Thyroid gland (tissue), 4 donors: ENCODE measurements at regions not wholly inside any gene's neighbourhood (a gene's known extent, or its start where the extent isn't known, plus 50 kb on each side); places are given as distances from the start of the nearest gene placed in this dataset.

Source experiments
- DNase-seq, 2 donors: peaks; one replicate each; pipeline ENCODE4 v3.0.0-alpha.2; 2019
- H3K27ac ChIP-seq, 3 donors: fragments of 200-600 bp; sonication (generic); 1 replicate in 2 of 3; 2 replicates in 1 of 3; pipeline ENCODE4 v1.5.1; 2016 to 2019; ENCODE audit warnings: mild to moderate bottlenecking in 1 of 3, moderate library complexity in 1 of 3
- H3K27me3 ChIP-seq: fragments of 200-600 bp; sonication (generic); one replicate; pipeline ENCODE4 v1.5.1; 2019
- H3K36me3 ChIP-seq, 2 donors: fragments of 200-600 bp; sonication (generic); one replicate each; pipeline ENCODE4 v1.5.1; 2016 to 2019
- H3K4me1 ChIP-seq, 2 donors: fragments of 200-600 bp; sonication (generic); one replicate each; pipeline ENCODE4 v1.5.1; 2017 to 2019
- H3K4me3 ChIP-seq, 3 donors: fragments of 200-600 bp; sonication (generic); replicated peaks in 1 of 3; 1 replicate in 2 of 3; 2 replicates in 1 of 3; pipeline ENCODE4 v1.5.1; 2016; ENCODE audit warnings: mild to moderate bottlenecking in 1 of 3
- H3K9me3 ChIP-seq: fragments of 200-600 bp; sonication (generic); one replicate; pipeline ENCODE4 v1.5.1; 2017
- POLR2A ChIP-seq, 2 donors: fragments of 450-650 bp; IDR thresholded peaks; one replicate each; pipeline ENCODE4 v1.6.1; 2017; ENCODE audit warnings: antibody characterized with exemption in 2 of 2, mild to moderate bottlenecking in 2 of 2, moderate library complexity in 1 of 2
- WGBS, 2 donors: methylation state at CpG; one replicate each; pipeline ENCODE4 v1.1.5; 2017; 5-methylcytosine and 5-hydroxymethylcytosine counted together
- intact Hi-C: fragments of 100-400 bp; cut with DNase I; formaldehyde crosslinking; loops from one replicate; pipeline ENCODE4 v1.15.1; 2023
- TF ChIP-seq, protein P1 (sequence below), 6 experiments: fragments of 200-600 bp in 3 of 6; fragments of 450-650 bp in 3 of 6; sonication (generic) in 3 of 6; IDR thresholded peaks; one replicate each; pipeline ENCODE4 v1.5.1; 2016 to 2019; ENCODE audit warnings: antibody characterized with exemption in 6 of 6, mild to moderate bottlenecking in 2 of 6, inconsistent platforms in 1 of 6, moderate library complexity in 1 of 6

DNA sequence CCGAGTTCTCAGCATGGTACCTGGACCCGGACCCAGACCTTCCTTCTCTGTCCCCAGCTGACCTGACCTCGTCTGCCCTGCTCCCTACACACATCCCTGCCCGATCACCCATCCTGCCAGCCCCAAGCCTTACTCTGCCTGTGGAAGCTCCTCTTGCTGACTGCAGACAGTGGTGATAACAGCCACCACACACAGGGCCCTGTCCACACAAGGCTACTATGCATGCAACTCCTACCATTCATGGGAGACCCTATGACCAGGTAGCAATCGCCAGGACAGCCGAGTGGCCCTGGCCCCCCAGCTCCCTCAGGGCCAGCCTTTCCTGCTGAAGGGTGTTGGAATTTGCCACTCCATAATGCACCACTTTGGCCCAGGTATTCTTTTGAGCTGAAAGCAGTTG, 233.6 kb downstream of the BRD1 start:
- no peaks in the 10 kb centered on the region for H3K27me3 ChIP-seq
- intact Hi-C loops = no loop called here
- H3K4me3 ChIP-seq = no peak overlapping the region
- H3K27ac ChIP-seq = no peak overlapping the region
- WGBS, 2 donors = 70 to 80% methylated on average over 6 of the region's 6 CpGs
- H3K4me1 ChIP-seq = no peaks in the 10 kb centered on the region
- DNase-seq = no peak
- TF ChIP-seq, protein P1, sequence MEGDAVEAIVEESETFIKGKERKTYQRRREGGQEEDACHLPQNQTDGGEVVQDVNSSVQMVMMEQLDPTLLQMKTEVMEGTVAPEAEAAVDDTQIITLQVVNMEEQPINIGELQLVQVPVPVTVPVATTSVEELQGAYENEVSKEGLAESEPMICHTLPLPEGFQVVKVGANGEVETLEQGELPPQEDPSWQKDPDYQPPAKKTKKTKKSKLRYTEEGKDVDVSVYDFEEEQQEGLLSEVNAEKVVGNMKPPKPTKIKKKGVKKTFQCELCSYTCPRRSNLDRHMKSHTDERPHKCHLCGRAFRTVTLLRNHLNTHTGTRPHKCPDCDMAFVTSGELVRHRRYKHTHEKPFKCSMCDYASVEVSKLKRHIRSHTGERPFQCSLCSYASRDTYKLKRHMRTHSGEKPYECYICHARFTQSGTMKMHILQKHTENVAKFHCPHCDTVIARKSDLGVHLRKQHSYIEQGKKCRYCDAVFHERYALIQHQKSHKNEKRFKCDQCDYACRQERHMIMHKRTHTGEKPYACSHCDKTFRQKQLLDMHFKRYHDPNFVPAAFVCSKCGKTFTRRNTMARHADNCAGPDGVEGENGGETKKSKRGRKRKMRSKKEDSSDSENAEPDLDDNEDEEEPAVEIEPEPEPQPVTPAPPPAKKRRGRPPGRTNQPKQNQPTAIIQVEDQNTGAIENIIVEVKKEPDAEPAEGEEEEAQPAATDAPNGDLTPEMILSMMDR (IDR thresholded peaks at IDR 0.05) = no peak
- TF ChIP-seq POLR2A (IDR thresholded peaks at IDR 0.05) = no peak
- no peaks in the 10 kb centered on the region for H3K36me3 ChIP-seq
- no peaks in the 10 kb centered on the region for H3K9me3 ChIP-seq

GRCh38 chr22:49593509-49593908, 234.2 kb downstream of the BRD1 start:
- H3K4me3 ChIP-seq = no peak overlapping the region
- no peaks in the 10 kb centered on the region for H3K9me3 ChIP-seq
- 86 to 92% methylated on average over 7 of the region's 7 CpGs for WGBS, 2 donors
- TF ChIP-seq, protein P1 (IDR thresholded peaks at IDR 0.05) = no peak
- no peak for TF ChIP-seq POLR2A (IDR thresholded peaks at IDR 0.05)
- H3K4me1 ChIP-seq = no peaks in the 10 kb centered on the region
- intact Hi-C loops = no loop called here
- H3K36me3 ChIP-seq = no peaks in the 10 kb centered on the region
- no peaks in the 10 kb centered on the region for H3K27me3 ChIP-seq
- no peak overlapping the region for H3K27ac ChIP-seq
- DNase-seq = no peak

GRCh38 chr22:49592780-49593501, 234.7 kb downstream of the BRD1 start:
- DNase-seq = no peak
- H3K36me3 ChIP-seq = no peaks in the 10 kb centered on the region
- H3K9me3 ChIP-seq = no peaks in the 10 kb centered on the region
- no peaks in the 10 kb centered on the region for H3K27me3 ChIP-seq
- TF ChIP-seq, protein P1 (IDR thresholded peaks at IDR 0.05) = no peak
- TF ChIP-seq POLR2A (IDR thresholded peaks at IDR 0.05) = no peak
- H3K4me3 ChIP-seq = no peak overlapping the region
- 71 to 78% methylated on average over 12 of the region's 12 CpGs for WGBS, 2 donors
- intact Hi-C loops = no loop called here
- no peaks in the 10 kb centered on the region for H3K4me1 ChIP-seq
- no peak overlapping the region for H3K27ac ChIP-seq

- Histone ChIP-seq H3K27ac (no peak overlapping the region), H3K9me3 (no peaks in the 10 kb centered on the region), H3K4me1 (no peaks in the 10 kb centered on the region), H3K27me3 (no peaks in the 10 kb centered on the region), H3K36me3 (no peaks in the 10 kb centered on the region), H3K4me3 (no peak overlapping the region)
- DNase-seq = no peak
- intact Hi-C loops = no loop called here
- 79 to 81% methylated on average over 14 to 15 of the region's 17 CpGs for WGBS, 2 donors
- TF ChIP-seq, protein P1 (IDR thresholded peaks at IDR 0.05) = no peak
- TF ChIP-seq POLR2A (IDR thresholded peaks at IDR 0.05) = no peak
Measured at GRCh38 chr22:49590851-49591445, 236.7 kb downstream of the BRD1 start.

GRCh38 chr22:49590381-49590780, 237.3 kb downstream of the BRD1 start:
- no peaks in the 10 kb centered on the region for H3K27me3 ChIP-seq
- no peak overlapping the region for H3K27ac ChIP-seq
- TF ChIP-seq, protein P1 (IDR thresholded peaks at IDR 0.05) = no peak
- intact Hi-C loops = no loop called here
- no peaks in the 10 kb centered on the region for H3K4me1 ChIP-seq
- H3K4me3 ChIP-seq = no peak overlapping the region
- H3K9me3 ChIP-seq = no peaks in the 10 kb centered on the region
- 83 to 89% methylated on average over 13 to 17 of the region's 17 CpGs for WGBS, 2 donors
- no peaks in the 10 kb centered on the region for H3K36me3 ChIP-seq
- DNase-seq = no peak
